GM21515 (cell line): ENCODE measurements at regions not wholly inside any gene's neighbourhood (a gene's known extent, or its start where the extent isn't known, plus 50 kb on each side); places are given as distances from the start of the nearest gene placed in this dataset.

Experiments
- ATAC-seq: cut with Tn5 transposase; IDR thresholded peaks from one replicate; pipeline ENCODE4 v1.9.1; 2021; ENCODE audit not compliant: unreplicated experiment

DNA sequence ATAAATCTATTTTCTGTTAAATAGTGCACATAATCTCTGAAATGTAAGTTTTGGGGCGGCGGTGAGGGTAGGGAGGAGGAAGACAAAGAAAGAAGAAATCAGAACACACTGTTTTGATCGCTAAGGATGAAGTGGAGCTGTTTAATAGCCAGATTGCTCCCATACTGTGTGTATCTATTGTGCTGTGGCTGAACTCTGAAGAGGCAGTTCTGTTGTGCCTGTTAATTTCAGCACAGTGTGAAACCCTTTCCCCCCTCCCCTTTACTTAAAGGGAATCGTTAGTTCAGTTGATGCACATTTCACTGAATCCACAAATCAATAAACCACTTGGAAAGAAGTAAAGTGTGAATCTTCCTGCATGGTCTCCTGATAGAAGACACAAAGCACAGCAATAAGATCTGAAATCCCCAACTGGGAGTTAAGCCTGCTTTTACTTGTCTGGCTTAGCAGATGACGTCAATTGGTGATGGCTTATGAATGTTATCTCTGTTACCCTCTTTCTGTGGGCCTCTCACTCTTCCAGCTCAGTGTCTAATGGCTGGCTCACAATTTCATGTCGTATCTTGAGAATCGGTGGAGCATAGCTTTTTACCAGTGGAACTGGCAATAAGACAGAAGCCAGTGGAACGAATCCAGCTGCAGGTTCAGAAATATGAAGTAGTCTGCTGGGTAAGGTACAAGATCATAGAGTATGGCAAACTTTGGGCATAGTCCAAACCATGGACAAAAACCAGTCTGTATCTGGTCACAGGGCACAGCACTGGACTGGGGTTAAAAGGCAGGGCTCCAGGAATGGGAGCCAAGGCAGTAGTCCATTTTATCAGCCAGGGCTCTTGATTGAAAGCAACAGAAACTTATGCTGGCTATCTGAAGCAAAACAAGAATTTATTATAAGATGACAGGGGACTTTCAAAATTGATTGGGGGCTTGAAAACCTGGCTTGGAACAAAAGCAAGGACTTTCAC, 413.5 kb upstream of the SEL1L start:
- ATAC-seq = no peak

- no peak for ATAC-seq
Observed at GRCh38 chr14:81952917-81953316, 419.3 kb upstream of the SEL1L start.

DNA sequence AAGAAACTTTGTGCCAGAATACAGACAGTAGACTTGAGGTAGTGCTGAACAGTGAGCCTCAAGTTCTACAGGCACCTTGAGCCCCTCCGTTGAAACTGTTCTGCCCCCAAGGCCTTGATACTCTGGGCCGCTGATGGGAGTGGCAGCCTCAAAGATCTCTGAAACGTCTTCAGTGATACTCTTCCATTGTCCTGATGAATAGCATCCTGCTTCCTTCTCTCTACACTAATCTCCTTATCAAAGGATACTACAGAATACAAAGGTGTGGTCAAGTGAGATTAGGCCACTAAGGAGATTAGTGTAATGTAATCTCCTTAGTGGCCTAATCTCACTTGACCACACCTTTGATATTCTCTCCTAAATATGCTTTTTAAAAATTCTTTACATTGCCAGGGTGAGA, 419.8 kb upstream of the SEL1L start:
- ATAC-seq = no peak

DNA sequence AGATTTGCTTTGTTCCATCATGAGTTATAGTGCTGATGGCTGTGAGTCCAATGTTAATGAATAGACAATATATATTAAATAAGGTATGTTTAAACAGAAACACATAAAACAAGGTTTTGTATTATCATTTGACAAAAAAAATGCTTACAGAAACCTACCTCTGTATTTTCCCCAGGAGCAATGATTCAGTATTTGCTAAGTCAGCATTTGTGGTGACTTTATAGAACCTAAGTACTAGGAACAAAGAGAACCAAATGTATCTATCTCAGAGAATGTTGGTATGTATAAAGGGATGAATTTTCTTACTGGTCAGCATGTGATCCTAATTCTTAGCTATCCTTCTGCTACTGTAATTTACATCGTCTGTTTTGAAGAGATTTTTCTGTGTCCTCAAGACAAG, 421.5 kb upstream of the SEL1L start:
- no peak for ATAC-seq

GRCh38 chr14:81960781-81961180, 427.1 kb upstream of the SEL1L start:
- no peak for ATAC-seq

DNA sequence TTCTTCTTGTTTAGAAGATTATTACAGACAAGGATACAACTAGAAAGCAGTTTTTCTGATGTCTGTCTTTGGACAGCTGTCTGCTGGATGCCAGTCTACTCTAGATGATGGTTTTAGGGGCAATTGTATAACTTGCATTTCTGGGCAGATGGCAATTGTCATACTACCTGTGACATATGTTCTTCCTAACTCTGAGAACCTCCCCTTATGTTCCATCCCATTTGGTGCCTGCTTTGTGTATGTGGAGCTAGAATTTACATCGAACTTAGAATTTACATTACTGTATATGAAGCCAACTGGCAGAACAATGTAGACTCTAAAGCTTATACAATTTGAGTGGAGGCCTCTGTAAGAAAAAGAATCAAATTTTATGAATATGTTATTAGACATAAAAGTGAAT, 430.2 kb upstream of the SEL1L start:
- no peak for ATAC-seq

DNA sequence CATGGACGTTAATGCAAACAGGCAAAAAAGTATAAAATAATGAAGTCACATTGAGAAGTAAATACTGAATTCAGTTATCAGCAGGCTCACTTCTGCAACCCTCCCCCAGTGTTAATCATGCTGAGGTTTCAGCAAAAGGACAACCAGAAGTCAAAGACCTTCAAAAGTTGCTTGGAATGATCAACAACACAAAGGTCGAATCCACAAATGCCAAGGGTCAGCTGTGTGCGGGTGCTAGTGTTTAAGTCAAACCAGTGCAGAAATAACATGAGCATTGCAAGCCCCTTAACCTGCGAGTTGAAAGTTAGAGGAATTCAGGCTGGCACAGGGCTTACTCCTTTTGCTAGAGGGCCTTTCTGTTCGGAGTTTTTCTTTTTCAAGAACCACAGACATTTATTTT, 436.7 kb upstream of the SEL1L start:
- no peak for ATAC-seq

GRCh38 chr14:81971911-81972310, 438.3 kb upstream of the SEL1L start:
- ATAC-seq = no peak

GRCh38 chr14:81972601-81973000, 438.9 kb upstream of the SEL1L start:
- no peak for ATAC-seq

GRCh38 chr14:81974543-81974942, 440.9 kb upstream of the SEL1L start:
- no peak for ATAC-seq

DNA sequence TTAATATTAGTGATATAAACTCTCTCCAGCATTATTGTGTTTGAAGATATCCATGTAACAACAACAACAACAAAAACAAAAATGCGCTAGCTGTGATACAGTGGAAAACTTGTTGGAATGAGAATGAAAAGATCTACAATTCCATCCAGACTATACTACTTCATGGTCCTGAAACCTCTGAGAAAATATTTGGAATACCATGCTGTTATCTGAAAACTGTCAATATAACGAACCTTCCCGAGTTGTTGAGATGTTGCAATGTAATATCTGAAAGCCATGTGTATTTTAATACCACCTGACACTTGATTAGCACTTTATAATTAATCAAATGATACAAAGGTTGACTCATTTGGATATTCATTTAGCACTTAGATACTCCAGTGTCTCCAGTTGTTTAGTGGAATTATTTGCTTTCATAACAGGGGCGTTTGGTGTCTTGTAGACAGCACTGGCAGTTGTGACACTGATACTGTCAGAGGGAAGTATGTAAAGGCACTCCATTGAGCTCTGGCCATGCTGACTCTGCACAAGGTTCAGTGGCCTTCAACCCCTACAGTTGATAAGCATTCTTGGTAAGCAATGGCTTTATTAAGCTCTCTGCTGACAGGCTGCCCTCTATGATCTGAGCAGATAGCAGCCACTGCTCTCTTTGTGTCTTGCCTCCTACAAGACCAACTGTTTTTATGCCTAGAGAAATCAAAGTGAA, 447.1 kb upstream of the SEL1L start:
- ATAC-seq = no peak

- no peak for ATAC-seq
Observed at GRCh38 chr14:81981307-81981675, 447.6 kb upstream of the SEL1L start.

- no peak for ATAC-seq
Observed at GRCh38 chr14:81982046-81982445, 448.4 kb upstream of the SEL1L start.

DNA sequence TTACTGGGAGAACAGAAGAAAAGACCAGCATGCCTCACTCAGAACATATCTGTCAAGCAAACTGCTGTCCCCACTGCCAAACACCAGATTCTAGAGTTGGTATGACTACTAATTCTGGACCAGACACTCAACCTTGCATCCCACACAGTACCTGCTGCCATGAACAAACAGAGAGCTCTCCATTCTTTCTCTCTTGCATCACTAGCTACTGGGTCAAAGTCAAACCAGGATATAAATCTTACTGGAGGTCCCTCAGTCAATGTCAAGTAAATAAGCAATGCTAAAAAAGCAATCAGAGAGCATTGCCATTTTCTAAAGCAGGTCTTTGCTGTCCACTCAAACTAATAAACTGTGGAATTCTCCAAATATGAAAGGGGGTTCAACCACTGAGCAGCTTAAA, 452.4 kb upstream of the SEL1L start:
- ATAC-seq = no peak

DNA sequence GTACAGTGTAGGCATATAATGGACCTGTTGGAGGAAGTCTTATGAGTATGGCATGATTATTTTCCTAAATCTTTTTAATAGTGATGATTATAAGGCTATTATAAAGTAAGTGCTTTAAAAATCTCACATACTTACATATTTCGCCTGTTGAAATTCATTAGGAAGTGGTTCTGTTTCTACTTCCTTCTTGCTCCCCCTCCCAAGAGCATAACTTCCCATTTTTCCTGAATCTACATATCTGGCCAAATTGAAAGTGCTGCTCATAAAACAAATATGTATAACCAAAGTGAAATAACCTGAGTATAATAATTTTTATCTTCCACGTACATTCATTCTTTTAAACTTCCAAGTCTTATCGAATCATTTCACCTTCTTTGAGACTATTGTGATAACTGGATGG, 455.6 kb upstream of the SEL1L start:
- no peak for ATAC-seq

DNA sequence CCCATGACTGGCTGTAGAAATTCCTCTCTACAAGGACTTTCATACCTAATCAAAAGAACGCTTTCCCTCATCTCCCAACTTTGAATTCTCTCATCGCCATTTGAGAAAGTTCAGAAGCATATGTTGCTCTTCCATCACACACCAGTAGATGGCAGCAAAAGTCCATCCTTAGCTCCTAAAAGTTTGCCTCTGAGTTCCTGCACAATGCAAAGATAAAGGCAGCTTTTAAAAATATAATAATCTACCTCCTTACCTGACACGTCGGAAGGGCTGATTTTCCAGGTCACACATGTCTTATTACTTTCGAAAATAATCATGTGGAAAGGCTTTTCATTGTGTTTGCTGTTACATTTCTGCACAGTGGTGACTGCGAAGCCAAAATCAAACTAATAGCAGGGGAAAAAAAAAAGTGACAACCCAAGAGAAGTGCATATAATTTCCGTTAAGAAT, 456.7 kb upstream of the SEL1L start:
- peak; percentile 74 for ATAC-seq

DNA sequence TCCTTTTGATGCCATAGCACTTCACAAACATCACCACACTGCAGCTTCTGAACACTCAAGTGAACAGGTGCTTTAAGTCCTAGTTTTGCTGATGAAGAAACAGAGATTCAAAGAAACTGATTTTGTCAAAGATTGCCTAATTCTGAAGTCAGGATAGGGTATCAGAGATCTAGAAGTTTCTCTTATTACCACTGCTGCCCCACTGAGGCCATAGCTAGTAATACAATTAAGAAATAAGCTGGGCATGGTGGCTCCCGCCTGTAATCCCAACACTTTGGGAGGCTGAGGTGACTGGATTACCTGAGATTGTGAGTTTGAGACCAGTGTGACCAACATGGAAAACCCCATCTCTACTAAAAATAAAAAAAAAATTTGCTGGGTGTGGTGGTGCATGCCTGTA, 458.3 kb upstream of the SEL1L start:
- ATAC-seq = no peak

DNA sequence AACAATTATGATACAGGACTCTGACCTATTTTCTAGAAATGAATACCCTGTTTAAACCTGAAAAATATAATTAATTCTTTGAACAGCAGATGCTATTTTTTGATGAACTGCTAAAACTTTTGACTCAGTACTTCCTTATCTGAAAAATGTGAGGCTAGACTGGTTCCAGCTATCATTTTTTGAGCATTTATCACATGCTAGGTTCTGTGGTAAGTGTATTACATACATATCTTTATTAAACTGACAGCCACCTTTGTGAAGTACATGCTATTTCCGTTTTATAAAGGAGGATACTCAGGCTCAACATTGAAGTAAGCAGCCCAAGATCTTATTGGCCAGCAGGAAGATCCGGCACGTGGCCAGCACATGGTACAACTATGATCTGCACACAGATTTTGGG, 459.8 kb upstream of the SEL1L start:
- no peak for ATAC-seq

- no peak for ATAC-seq
Observed at GRCh38 chr14:82003426-82003825, 469.8 kb upstream of the SEL1L start.

DNA sequence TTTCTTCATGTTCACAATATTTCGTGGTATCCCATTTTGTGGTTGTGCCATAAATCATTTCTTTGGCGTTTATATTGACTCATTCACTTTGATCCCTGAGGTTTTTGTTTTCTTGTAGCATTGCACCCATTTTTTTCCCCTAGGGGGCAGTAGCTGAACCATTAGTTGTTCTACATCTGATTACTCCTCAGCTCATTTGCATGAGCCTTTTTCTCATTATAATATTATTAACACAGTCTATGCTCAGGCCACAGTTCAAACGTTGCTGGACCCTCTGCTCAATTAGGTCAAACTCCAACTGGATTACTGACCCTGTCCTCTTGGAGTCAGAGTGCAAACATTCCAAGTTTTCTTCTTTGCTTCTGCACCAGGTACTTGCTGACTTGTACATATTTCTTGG, 475.4 kb upstream of the SEL1L start:
- ATAC-seq = no peak

DNA sequence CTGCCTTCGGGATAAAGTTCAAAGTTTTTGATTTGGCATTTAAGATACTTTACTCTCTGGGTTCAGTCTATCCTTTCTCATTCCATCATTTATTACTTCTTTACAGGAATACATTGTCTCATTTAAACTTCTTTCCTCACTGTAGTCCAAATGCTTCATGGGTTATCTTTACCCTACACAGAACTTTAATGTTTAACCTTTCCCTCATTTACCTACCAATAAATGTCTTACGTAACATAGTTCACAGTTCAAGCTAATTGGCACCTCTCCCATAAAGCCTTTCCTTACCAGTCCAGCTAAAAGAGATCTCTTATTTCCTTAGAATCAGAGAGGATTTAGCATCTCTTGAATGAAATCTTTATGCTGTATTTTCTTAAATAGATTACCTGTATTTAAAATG, 476.3 kb upstream of the SEL1L start:
- no peak for ATAC-seq

- no peak for ATAC-seq
Observed at GRCh38 chr14:82011460-82011859, 477.8 kb upstream of the SEL1L start.
